ENCODE measurements at regions not wholly inside any gene's neighbourhood (a gene's known extent, or its start where the extent isn't known, plus 50 kb on each side); places are given as distances from the start of the nearest gene placed in this dataset.

- H3K4me3 ChIP-seq = no peak overlapping the region
- H3K4me1 ChIP-seq = no peaks in the 10 kb centered on the region
- H3K36me3 ChIP-seq = no peaks in the 10 kb centered on the region
- intact Hi-C loops (cut with DNase I) = no loop called here
- TF ChIP-seq CTCF (IDR thresholded peaks at IDR 0.05) = no peak
- peak; percentile 90 to 96 for ATAC-seq
- DNase-seq = no peak
- no peaks in the 10 kb centered on the region for H3K27me3 ChIP-seq (ENCODE audit: low read depth)
- H3K27ac ChIP-seq = no peak overlapping the region
- no peaks in the 10 kb centered on the region for H3K9me3 ChIP-seq
These were observed 541.8 kb downstream of the ETV1 start for GRCh38 chr7:13447637-13448036.

GRCh38 chr7:13448243-13448642 lies 541.2 kb downstream of the ETV1 start:
- intact Hi-C loops (cut with DNase I) = no loop called here
- Histone ChIP-seq H3K4me3 (no peak overlapping the region), H3K9me3 (no peaks in the 10 kb centered on the region), H3K27ac (no peak overlapping the region), H3K27me3 (ENCODE audit: low read depth) (no peaks in the 10 kb centered on the region), H3K36me3 (no peaks in the 10 kb centered on the region), H3K4me1 (no peaks in the 10 kb centered on the region)
- no peak for TF ChIP-seq CTCF (IDR thresholded peaks at IDR 0.05)
- DNase-seq = no peak
- ATAC-seq = no peak

GRCh38 chr7:13449460-13449859 lies 540.0 kb downstream of the ETV1 start:
- no peak for ATAC-seq
- H3K27ac ChIP-seq = no peak overlapping the region
- intact Hi-C loops (cut with DNase I) = no loop called here
- H3K9me3 ChIP-seq = no peaks in the 10 kb centered on the region
- H3K27me3 ChIP-seq (ENCODE audit: low read depth) = no peaks in the 10 kb centered on the region
- no peak for TF ChIP-seq CTCF (IDR thresholded peaks at IDR 0.05)
- H3K4me1 ChIP-seq = no peaks in the 10 kb centered on the region
- H3K36me3 ChIP-seq = no peaks in the 10 kb centered on the region
- no peak overlapping the region for H3K4me3 ChIP-seq
- DNase-seq = no peak

GRCh38 chr7:13454916-13455592 lies 534.4 kb downstream of the ETV1 start:
- DNase-seq (no peak), ATAC-seq (no peak)
- no peaks in the 10 kb centered on the region for H3K9me3 ChIP-seq
- H3K27ac ChIP-seq = no peak overlapping the region
- H3K36me3 ChIP-seq = no peaks in the 10 kb centered on the region
- H3K4me3 ChIP-seq = no peak overlapping the region
- no peak for TF ChIP-seq CTCF (IDR thresholded peaks at IDR 0.05)
- intact Hi-C loops (cut with DNase I) = no loop called here
- no peaks in the 10 kb centered on the region for H3K27me3 ChIP-seq (ENCODE audit: low read depth)
- no peaks in the 10 kb centered on the region for H3K4me1 ChIP-seq

- no peaks in the 10 kb centered on the region for H3K27me3 ChIP-seq (ENCODE audit: low read depth)
- no peak for DNase-seq
- no peak for TF ChIP-seq CTCF (IDR thresholded peaks at IDR 0.05)
These were observed 531.7 kb downstream of the ETV1 start for GRCh38 chr7:13457790-13458189.

More at GRCh38 chr7:13457790-13458189, 531.7 kb downstream of the ETV1 start:
- intact Hi-C loops (cut with DNase I) = no loop called here
- Histone ChIP-seq H3K4me3 (no peak overlapping the region), H3K9me3 (no peaks in the 10 kb centered on the region), H3K4me1 (no peaks in the 10 kb centered on the region), H3K27ac (no peak overlapping the region), H3K36me3 (no peaks in the 10 kb centered on the region)
- no peak for ATAC-seq

All from lower lobe of right lung (tissue), 2 donors.